ENCODE measurements at regions not wholly inside any gene's neighbourhood (a gene's known extent, or its start where the extent isn't known, plus 50 kb on each side); places are given as distances from the start of the nearest gene placed in this dataset.

GRCh38 chr3:71990545-71990944 lies 205.6 kb upstream of the PROK2 start:
- Mint-ChIP-seq H3K4me3 (no peak overlapping the region), H3K36me3 (no peaks in the 10 kb centered on the region)

GRCh38 chr3:71989165-71989564 lies 204.2 kb upstream of the PROK2 start:
- TF ChIP-seq EZH2 (IDR thresholded peaks at IDR 0.05) (no peak), EZH2phosphoT487 (IDR thresholded peaks at IDR 0.05) (no peak), CTCF (IDR thresholded peaks at IDR 0.05) (no peak)
- H3K4me3 ChIP-seq: no peak overlapping the region
- no peaks in the 10 kb centered on the region for H3K36me3 Mint-ChIP-seq
- no peaks in the 10 kb centered on the region for H3K9me3 ChIP-seq (ENCODE audit: low read depth)
- H3K4me1 ChIP-seq: no peaks in the 10 kb centered on the region
- H3K79me2 ChIP-seq (ENCODE audit: low read depth): no peaks in the 10 kb centered on the region
- no peaks in the 10 kb centered on the region for H3F3A ChIP-seq (ENCODE audit: low read depth)
- H3K27ac Mint-ChIP-seq: no peak overlapping the region
- no peaks in the 10 kb centered on the region for H3K27me3 ChIP-seq
- H2AFZ ChIP-seq (replicated peaks): no peak overlapping the region
- peaks cover 8% of the 10 kb centered on the region for H3K27me3 Mint-ChIP-seq (ENCODE audit: insufficient read depth, low read depth)
- peaks cover 4% of the 10 kb centered on the region for H3K4me1 Mint-ChIP-seq
- H3K27ac ChIP-seq: no peak overlapping the region
- H3K36me3 ChIP-seq: no peaks in the 10 kb centered on the region
- DNase-seq (ENCODE audit: low spot score): no peak
- peaks cover 2% of the 10 kb centered on the region for H3K9me3 Mint-ChIP-seq
- no peak overlapping the region for H3K4me3 Mint-ChIP-seq
- no peak overlapping the region for H3K9ac ChIP-seq
- H3K4me2 ChIP-seq: no peak overlapping the region
- H4K20me1 ChIP-seq (ENCODE audit: low read depth): no peaks in the 10 kb centered on the region

More at GRCh38 chr3:71990545-71990944, 205.6 kb upstream of the PROK2 start:
- no peaks in the 10 kb centered on the region for H4K20me1 ChIP-seq (ENCODE audit: low read depth)
- Mint-ChIP-seq H3K27me3 (ENCODE audit: insufficient read depth, low read depth) (peaks cover 6% of the 10 kb centered on the region), H3K27ac (no peak overlapping the region), H3K4me1 (peaks cover 4% of the 10 kb centered on the region), H3K9me3 (peaks cover 2% of the 10 kb centered on the region)
- no peaks in the 10 kb centered on the region for H3K36me3 ChIP-seq
- H3K4me2 ChIP-seq: no peak overlapping the region
- no peaks in the 10 kb centered on the region for H3F3A ChIP-seq (ENCODE audit: low read depth)
- no peak overlapping the region for H2AFZ ChIP-seq (replicated peaks)
- H3K79me2 ChIP-seq (ENCODE audit: low read depth): no peaks in the 10 kb centered on the region
- no peaks in the 10 kb centered on the region for H3K4me1 ChIP-seq
- H3K27ac ChIP-seq: no peak overlapping the region
- no peaks in the 10 kb centered on the region for H3K9me3 ChIP-seq (ENCODE audit: low read depth)
- TF ChIP-seq CTCF (IDR thresholded peaks at IDR 0.05): no peak
- TF ChIP-seq EZH2phosphoT487 (IDR thresholded peaks at IDR 0.05): no peak
- no peaks in the 10 kb centered on the region for H3K27me3 ChIP-seq
- no peak overlapping the region for H3K9ac ChIP-seq
- H3K4me3 ChIP-seq: no peak overlapping the region
- no peak for DNase-seq (ENCODE audit: low spot score)

GRCh38 chr3:71987828-71988227 lies 202.9 kb upstream of the PROK2 start:
- Histone ChIP-seq H3F3A (ENCODE audit: low read depth) (no peaks in the 10 kb centered on the region), H3K36me3 (no peaks in the 10 kb centered on the region), H3K27ac (no peak overlapping the region), H3K4me1 (no peaks in the 10 kb centered on the region), H3K9ac (no peak overlapping the region), H2AFZ (replicated peaks) (no peak overlapping the region), H4K20me1 (ENCODE audit: low read depth) (no peaks in the 10 kb centered on the region), H3K4me3 (no peak overlapping the region), H3K79me2 (ENCODE audit: low read depth) (no peaks in the 10 kb centered on the region), H3K4me2 (no peak overlapping the region), H3K9me3 (ENCODE audit: low read depth) (no peaks in the 10 kb centered on the region), H3K27me3 (no peaks in the 10 kb centered on the region)
- DNase-seq (ENCODE audit: low spot score): peak; percentile 20
- no peak overlapping the region for H3K4me3 Mint-ChIP-seq
- peaks cover 4% of the 10 kb centered on the region for H3K4me1 Mint-ChIP-seq
- peaks cover 2% of the 10 kb centered on the region for H3K9me3 Mint-ChIP-seq
- H3K27ac Mint-ChIP-seq: peak overlapping the region; percentile 51
- no peaks in the 10 kb centered on the region for H3K36me3 Mint-ChIP-seq
- TF ChIP-seq EZH2phosphoT487 (IDR thresholded peaks at IDR 0.05) (no peak), CTCF (IDR thresholded peaks at IDR 0.05) (no peak), EZH2 (IDR thresholded peaks at IDR 0.05) (no peak)
- peaks cover 8% of the 10 kb centered on the region for H3K27me3 Mint-ChIP-seq (ENCODE audit: insufficient read depth, low read depth)
